Fibroblast of skin of right quadriceps (primary cell): ENCODE measurements at regions not wholly inside any gene's neighbourhood (a gene's known extent, or its start where the extent isn't known, plus 50 kb on each side); places are given as distances from the start of the nearest gene placed in this dataset.
"Not testable (repeated sequence)": the region's sequence is repeated elsewhere in the genome, so short reads cannot be mapped to it uniquely, and the experiment has no call there.

Experiments
- DNase-seq: peaks from one replicate; pipeline ENCODE4 v3.0.0-alpha.2; 2013

GRCh38 chr10:130696870-130697269 lies 560.7 kb downstream of the GLRX3 start:
- DNase-seq, result no peak

DNA sequence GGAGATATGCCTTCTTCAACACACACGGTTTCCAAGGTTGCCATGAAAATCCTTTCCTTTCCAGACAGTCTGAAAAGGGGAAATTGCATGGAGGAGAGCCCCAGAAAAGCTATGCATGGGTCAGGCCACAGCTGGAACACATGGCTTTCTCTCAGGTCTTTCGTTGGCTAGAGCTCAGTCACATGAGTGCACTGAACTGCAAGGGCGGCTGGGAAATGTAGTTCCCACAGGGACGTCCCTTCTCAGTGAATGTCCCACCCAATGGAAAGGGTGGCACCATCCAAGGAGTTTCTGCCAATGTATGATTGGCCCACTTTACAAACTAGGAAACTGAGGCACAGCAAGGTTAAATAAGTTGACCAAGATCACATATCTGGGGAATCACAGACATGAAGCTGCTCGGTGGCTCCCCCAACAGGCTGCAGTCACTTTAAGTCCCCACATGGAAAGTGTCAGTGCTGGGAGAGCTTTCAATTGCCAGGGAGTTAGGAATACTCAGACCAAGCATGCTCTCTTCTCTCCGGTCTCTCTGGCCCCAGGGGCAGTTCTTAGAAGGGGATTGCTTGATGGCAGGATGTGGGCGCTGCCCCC lies 571.3 kb downstream of the GLRX3 start:
- DNase-seq, result no peak

DNA sequence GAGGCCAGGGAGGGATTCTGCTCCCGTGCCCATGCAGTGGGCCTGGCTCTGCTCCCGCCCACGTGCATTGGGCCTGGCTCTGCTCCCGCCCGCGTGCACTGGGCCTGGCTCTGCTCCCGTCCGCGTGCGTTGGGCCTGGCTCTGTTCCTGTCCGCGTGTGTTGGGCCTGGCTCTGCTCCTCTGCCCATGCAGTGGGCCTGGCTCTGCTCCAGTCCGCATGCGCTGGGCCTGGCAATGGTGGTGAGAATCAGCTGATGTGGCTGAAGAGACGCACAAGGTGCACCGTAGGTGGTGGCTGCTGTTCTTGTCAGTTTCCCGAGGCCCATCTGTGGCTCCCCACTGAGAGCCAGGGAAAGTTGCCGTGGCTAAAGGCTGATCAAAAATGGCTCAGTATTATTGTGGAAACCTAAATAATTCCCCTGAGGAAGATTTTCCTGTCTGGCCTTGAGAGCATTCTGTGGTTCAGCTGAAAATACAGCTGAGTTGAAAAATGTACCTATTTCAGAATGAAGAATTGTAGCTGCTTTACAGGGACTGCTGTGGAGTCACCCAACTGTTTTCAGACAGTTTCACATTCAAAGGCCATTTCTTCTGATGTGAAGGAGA lies 572.4 kb downstream of the GLRX3 start:
- no peak for DNase-seq

GRCh38 chr10:130709415-130709814 lies 573.2 kb downstream of the GLRX3 start:
- DNase-seq, result no peak

- no peak for DNase-seq
These were observed 574.9 kb downstream of the GLRX3 start for GRCh38 chr10:130711072-130711471.

- DNase-seq, result no peak
These were observed 576.9 kb downstream of the GLRX3 start for GRCh38 chr10:130713135-130713534.

- no peak for DNase-seq
These were observed 577.5 kb downstream of the GLRX3 start for GRCh38 chr10:130713731-130714130.

DNA sequence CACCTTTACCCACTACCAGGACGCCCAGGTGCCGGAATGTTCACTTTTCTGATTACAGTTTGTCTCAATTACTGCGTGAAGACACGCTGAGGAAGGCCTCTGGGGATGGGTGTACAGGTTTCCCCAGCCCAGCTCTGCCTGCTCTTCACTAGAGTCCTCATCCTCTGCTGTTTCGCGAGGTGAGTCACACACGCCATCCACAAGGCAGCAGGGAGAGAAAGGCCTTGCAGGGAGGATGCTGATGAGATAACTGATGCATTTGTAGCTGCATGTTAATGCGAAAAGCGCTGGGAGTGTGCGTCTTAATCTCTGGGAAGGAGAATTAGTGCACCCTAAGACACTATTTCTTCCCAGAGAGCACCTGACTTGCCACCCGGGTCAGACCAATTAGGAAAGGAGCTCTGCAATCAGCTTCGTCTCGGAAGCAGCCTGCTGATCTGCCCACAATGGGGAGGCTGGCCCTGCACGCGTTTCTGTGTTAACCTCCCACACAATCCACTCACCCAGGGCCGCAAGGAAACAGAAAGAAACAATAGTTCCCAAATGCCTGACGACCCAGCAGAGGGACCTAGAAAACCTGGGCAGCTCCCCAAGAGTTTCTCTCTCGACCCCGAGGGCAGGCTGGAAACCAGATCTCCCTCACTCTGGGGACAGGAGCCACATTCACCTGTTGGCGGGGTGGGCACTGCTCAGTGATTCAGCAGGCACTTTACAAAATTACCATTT lies 578.7 kb downstream of the GLRX3 start:
- no peak for DNase-seq

- DNase-seq, result no peak
These were observed 579.8 kb downstream of the GLRX3 start for GRCh38 chr10:130715686-130716670.

DNA sequence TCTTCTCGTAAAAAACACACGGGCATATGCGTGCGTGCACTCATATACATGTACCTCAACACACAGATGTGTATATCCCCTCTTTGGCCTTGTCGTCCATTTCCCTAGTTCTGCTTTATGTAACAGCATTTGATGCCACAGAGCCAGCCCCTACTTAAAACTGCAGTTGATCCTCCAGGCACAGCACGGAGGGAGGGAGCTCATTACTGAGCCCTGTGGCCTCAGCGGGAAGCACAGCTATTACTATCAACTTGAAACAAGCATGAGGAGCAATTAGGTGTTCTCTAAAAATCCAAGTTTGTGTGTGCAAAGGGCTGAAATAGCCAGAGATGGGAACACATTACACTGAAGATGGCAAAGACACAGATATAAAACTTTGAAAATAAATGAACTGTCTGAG lies 580.9 kb downstream of the GLRX3 start:
- no peak for DNase-seq

GRCh38 chr10:130718744-130719447 lies 582.7 kb downstream of the GLRX3 start:
- not testable (repeated sequence) for DNase-seq

GRCh38 chr10:130719448-130719752 lies 583.2 kb downstream of the GLRX3 start:
- no peak for DNase-seq

GRCh38 chr10:130720235-130720634 lies 584.0 kb downstream of the GLRX3 start:
- no peak for DNase-seq

DNA sequence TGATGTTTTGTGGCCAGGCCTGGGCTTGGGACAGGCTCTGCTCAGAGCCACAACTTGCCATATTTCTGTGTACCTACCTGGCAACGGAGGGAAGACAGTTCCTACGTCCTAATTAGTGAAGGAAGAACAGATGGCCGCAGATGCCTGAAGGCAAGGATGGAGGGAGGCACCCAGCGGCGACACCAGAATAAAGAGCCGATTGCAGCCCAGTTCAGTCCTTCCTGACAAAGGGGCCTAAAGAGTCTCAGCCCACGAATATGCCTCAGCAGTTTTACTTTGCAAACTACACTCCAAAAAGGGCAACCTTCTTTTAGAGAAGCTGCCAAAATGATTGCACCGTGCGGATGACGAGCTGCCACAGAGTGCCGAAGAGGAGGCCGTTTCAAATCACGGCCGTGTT lies 585.8 kb downstream of the GLRX3 start:
- DNase-seq, result no peak

GRCh38 chr10:130723704-130724103 lies 587.5 kb downstream of the GLRX3 start:
- no peak for DNase-seq

DNA sequence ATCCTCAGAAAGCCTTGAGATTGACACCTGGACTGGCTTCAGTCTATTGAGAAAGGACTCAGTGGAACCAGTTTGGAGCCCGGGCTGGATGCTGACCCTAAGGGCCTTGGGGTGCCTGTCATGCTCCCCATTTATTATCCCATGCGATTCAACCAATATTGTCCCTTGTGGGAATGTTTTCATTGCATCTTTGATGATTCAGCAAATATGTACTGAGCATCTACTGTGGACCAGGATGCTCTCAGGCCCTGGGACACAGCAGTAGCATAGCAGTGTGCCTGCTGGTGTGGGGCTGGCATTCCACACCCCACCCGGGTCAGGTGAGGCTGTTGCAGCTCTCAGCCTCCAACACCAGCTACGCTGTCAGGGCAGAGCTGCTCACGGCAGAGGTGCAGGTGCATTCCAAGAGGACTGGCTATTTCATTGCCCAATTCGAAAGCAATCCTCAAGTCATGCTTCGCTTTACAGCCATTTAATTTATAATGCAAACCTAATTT lies 586.0 kb downstream of the TCERG1L start:
- DNase-seq, result no peak

GRCh38 chr10:130726996-130727725 lies 584.4 kb downstream of the TCERG1L start:
- DNase-seq, result no peak

DNA sequence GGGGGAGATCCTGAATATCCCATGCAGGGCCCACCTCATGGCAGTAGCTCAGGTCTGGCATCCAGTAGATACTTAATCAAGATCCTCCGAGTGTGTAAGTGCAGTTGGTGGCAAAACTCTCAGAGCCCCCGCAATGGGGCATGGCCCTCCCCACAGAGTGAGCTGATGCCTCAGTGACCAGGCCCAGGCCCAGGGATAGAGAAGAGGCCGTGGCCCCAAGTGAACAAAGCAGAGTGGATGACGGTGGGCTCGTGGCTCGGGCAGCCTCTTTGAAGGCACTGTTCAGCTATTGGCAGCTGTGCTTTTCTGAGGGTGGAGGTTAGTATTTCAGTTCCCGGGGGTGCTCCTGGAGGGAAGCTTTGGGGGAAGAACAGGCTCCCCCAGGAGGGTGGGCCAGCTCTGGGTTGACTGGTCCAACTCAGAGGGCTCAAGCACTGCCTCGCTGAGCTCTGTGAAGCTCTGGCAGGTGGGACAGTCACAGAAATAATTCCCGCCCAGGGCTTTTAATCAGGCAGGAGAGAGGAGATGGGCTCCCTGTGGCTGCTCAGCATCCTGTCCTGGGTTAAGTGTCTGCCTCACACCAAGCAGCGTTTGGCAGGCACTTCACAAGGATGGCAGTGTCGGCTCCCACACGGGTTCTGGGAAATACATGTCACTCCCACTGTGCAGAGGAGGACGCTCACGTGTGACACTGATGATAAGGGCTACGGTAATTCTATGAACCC lies 583.6 kb downstream of the TCERG1L start:
- no peak for DNase-seq

- DNase-seq, result no peak
These were observed 582.8 kb downstream of the TCERG1L start for GRCh38 chr10:130728531-130729215.

GRCh38 chr10:130729876-130730275 lies 581.6 kb downstream of the TCERG1L start:
- DNase-seq, result no peak
